H9 (cell line): ENCODE measurements at regions not wholly inside any gene's neighbourhood (a gene's known extent, or its start where the extent isn't known, plus 50 kb on each side); places are given as distances from the start of the nearest gene placed in this dataset.

Experiments
- DNase-seq: peaks from one replicate; pipeline ENCODE4 v3.0.0-alpha.2; 2017
- H2AFZ ChIP-seq: one replicate; pipeline ENCODE4 v1.6.1; 2013; ENCODE audit warnings: mild to moderate bottlenecking, low read length, control low read depth, moderate library complexity
- H2AK5ac ChIP-seq: 2 replicates; pipeline ENCODE4 v1.6.1; 2013; ENCODE audit warnings: low read length, control low read depth, mixed read lengths; ENCODE audit not compliant: insufficient read length
- H2BK120ac ChIP-seq: one replicate; pipeline ENCODE4 v1.6.1; 2013; ENCODE audit warnings: low read depth, mild to moderate bottlenecking, low read length, control low read depth, inconsistent platforms; ENCODE audit not compliant: poor library complexity, severe bottlenecking
- H2BK12ac ChIP-seq: 2 replicates; pipeline ENCODE4 v1.6.1; 2013; ENCODE audit warnings: low read length, control low read depth, mixed read lengths, low read depth; ENCODE audit not compliant: insufficient read length
- H2BK15ac ChIP-seq: 2 replicates; pipeline ENCODE4 v1.6.1; 2013; ENCODE audit warnings: low read depth, low read length, control low read depth
- H2BK20ac ChIP-seq: one replicate; pipeline ENCODE4 v1.6.1; 2013; ENCODE audit warnings: low read depth, mild to moderate bottlenecking, low read length, control low read depth, inconsistent platforms; ENCODE audit not compliant: poor library complexity, severe bottlenecking
- H2BK5ac ChIP-seq: 2 replicates; pipeline ENCODE4 v1.6.1; 2013; ENCODE audit warnings: low read length, control low read depth, mixed read lengths; ENCODE audit not compliant: insufficient read length
- H3K14ac ChIP-seq: 2 replicates; pipeline ENCODE4 v1.6.1; 2013; ENCODE audit warnings: low read length, control low read depth; ENCODE audit not compliant: insufficient read depth
- H3K18ac ChIP-seq: 2 replicates; pipeline ENCODE4 v1.6.1; 2013; ENCODE audit warnings: low read depth, mild to moderate bottlenecking, mixed read lengths, low read length, control low read depth; ENCODE audit not compliant: insufficient read length
- H3K23ac ChIP-seq: 2 replicates; pipeline ENCODE4 v1.6.1; 2013; ENCODE audit warnings: low read length, control low read depth, mixed read lengths, low read depth; ENCODE audit not compliant: insufficient read length
- H3K23me2 ChIP-seq: 2 replicates; pipeline ENCODE4 v1.6.1; 2013; ENCODE audit warnings: low read depth, mild to moderate bottlenecking, mixed read lengths, low read length, control low read depth; ENCODE audit not compliant: insufficient read length, poor library complexity, severe bottlenecking
- H3K27ac ChIP-seq: 2 replicates; pipeline ENCODE4 v1.5.1; 2013; ENCODE audit warnings: low read length, control low read depth, mixed read lengths, low read depth; ENCODE audit not compliant: insufficient read length
- H3K27me3 ChIP-seq: 2 replicates; pipeline ENCODE4 v1.6.1; 2013; ENCODE audit warnings: low read length, control low read depth, inconsistent platforms; ENCODE audit not compliant: insufficient read depth
- H3K4ac ChIP-seq: 2 replicates; pipeline ENCODE4 v1.6.1; 2013; ENCODE audit warnings: low read depth, mild to moderate bottlenecking, control low read depth, inconsistent platforms, low read length, moderate library complexity
- H3K4me1 ChIP-seq: 2 replicates; pipeline ENCODE4 v1.6.1; 2013; ENCODE audit warnings: low read length, control low read depth, inconsistent platforms; ENCODE audit not compliant: insufficient read depth
- H3K4me2 ChIP-seq: 2 replicates; pipeline ENCODE4 v1.6.1; 2013; ENCODE audit warnings: low read length, control low read depth, mixed read lengths; ENCODE audit not compliant: insufficient read length, insufficient read depth
- H3K56ac ChIP-seq: 2 replicates; pipeline ENCODE4 v1.6.1; 2013; ENCODE audit warnings: low read depth, mild to moderate bottlenecking, mixed read lengths, low read length, control low read depth; ENCODE audit not compliant: insufficient read length
- H3K79me1 ChIP-seq: 2 replicates; pipeline ENCODE4 v1.6.1; 2013; ENCODE audit warnings: low read depth, mild to moderate bottlenecking, moderate library complexity, low read length, control low read depth, inconsistent platforms; ENCODE audit not compliant: insufficient read depth, poor library complexity, severe bottlenecking
- H3K79me2 ChIP-seq: 2 replicates; pipeline ENCODE4 v1.6.1; 2013; ENCODE audit warnings: low read length, control low read depth, inconsistent platforms; ENCODE audit not compliant: insufficient read depth
- H3K9ac ChIP-seq: 2 replicates; pipeline ENCODE4 v1.6.1; 2013; ENCODE audit warnings: low read length, control low read depth, mixed read lengths; ENCODE audit not compliant: insufficient read length; ENCODE audit errors: extremely low read depth
- H3K9me3 ChIP-seq: one replicate; pipeline ENCODE4 v1.6.1; 2013; ENCODE audit warnings: low read depth, low read length, inconsistent platforms; ENCODE audit not compliant: control insufficient read depth
- H3T11ph ChIP-seq: one replicate; pipeline ENCODE4 v1.6.1; 2013; ENCODE audit warnings: mild to moderate bottlenecking, low read length, control low read depth, inconsistent platforms
- H4K20me1 ChIP-seq: one replicate; pipeline ENCODE4 v1.6.1; 2013; ENCODE audit not compliant: control insufficient read depth, insufficient read length, insufficient read depth
- H4K5ac ChIP-seq: 2 replicates; pipeline ENCODE4 v1.6.1; 2013; ENCODE audit warnings: low read depth, mild to moderate bottlenecking, mixed read lengths, low read length, control low read depth; ENCODE audit not compliant: insufficient read length
- H4K8ac ChIP-seq: replicated peaks from 2 replicates; pipeline ENCODE4 v1.6.1; 2013; ENCODE audit warnings: low read length, control low read depth, mixed read lengths, low read depth; ENCODE audit not compliant: insufficient read length
- H4K91ac ChIP-seq: 2 replicates; pipeline ENCODE4 v1.6.1; 2013; ENCODE audit warnings: low read depth, mild to moderate bottlenecking, moderate library complexity, mixed read lengths, low read length, control low read depth; ENCODE audit not compliant: insufficient read length
- H3K27ac Mint-ChIP-seq, 3 experiments: 2 replicates in 2 of 3; 3 replicates in 1 of 3; pipeline ENCODE4 v1.8.0; 2020 to 2021; ENCODE audit warnings: mixed read lengths in 3 of 3, mild to moderate bottlenecking in 1 of 3, moderate library complexity in 1 of 3
- H3K27me3 Mint-ChIP-seq: 2 replicates; pipeline ENCODE4 v1.8.0; 2021; ENCODE audit warnings: low read depth, mild to moderate bottlenecking, moderate library complexity, mixed read lengths
- H3K36me3 Mint-ChIP-seq, 3 experiments: 2 replicates in 2 of 3; 3 replicates in 1 of 3; pipeline ENCODE4 v1.8.0; 2020 to 2021; ENCODE audit warnings: low read depth in 3 of 3, mixed read lengths in 3 of 3; ENCODE audit not compliant: insufficient read depth in 1 of 3
- H3K4me1 Mint-ChIP-seq, 2 experiments: 2 replicates each; pipeline ENCODE4 v1.8.0; 2020; ENCODE audit warnings: mixed read lengths in 2 of 2
- H3K4me3 Mint-ChIP-seq, 2 experiments: 2 replicates in 1 of 2; 3 replicates in 1 of 2; pipeline ENCODE4 v1.8.0; 2020 to 2021; ENCODE audit warnings: mild to moderate bottlenecking in 2 of 2, mixed read lengths in 2 of 2, moderate library complexity in 1 of 2
- H3K9me3 Mint-ChIP-seq, 2 experiments: 2 replicates in 1 of 2; 3 replicates in 1 of 2; pipeline ENCODE4 v1.8.0; 2020; ENCODE audit warnings: mild to moderate bottlenecking in 2 of 2, mixed read lengths in 2 of 2, moderate library complexity in 1 of 2
- CTCF ChIP-seq: fragments of 200-600 bp; sonication (generic); conservative IDR thresholded peaks from 3 replicates; pipeline ENCODE4 v1.8.0; 2021; ENCODE audit warnings: antibody characterized with exemption, mild to moderate bottlenecking
- WGBS: extraction: QIAGEN DNeasy Blood & Tissue Kit; methylation state at CpG from one replicate; pipeline ENCODE4 v1.1.7; 2013; ENCODE audit warnings: missing lambda C conversion rate, low lambda C conversion rate, mixed read lengths; ENCODE audit not compliant: insufficient read length; ENCODE audit errors: extremely low coverage; 5-methylcytosine and 5-hydroxymethylcytosine counted together

- H2AFZ ChIP-seq, result no peak overlapping the region
- no peak overlapping the region for H2AK5ac ChIP-seq
- H3K4me1 ChIP-seq, result no peaks in the 10 kb centered on the region
- H3K23me2 ChIP-seq, result no peaks in the 10 kb centered on the region
- H3K36me3 Mint-ChIP-seq, result no peaks in the 10 kb centered on the region
- H3K4me3 Mint-ChIP-seq, result no peak overlapping the region
- no peak overlapping the region for H2BK120ac ChIP-seq
- H3K27me3 Mint-ChIP-seq, result no peaks in the 10 kb centered on the region
- no peak for TF ChIP-seq CTCF
- H3K79me2 ChIP-seq, result no peaks in the 10 kb centered on the region
- peaks cover 0 to 3% of the 10 kb centered on the region in 2 experiments; a peak in 1 of 5 replicates for H3K9me3 Mint-ChIP-seq
- no CpG with 5 or more reads among the region's 1 CpG for WGBS
- no peak overlapping the region for H3K14ac ChIP-seq
- no peaks in the 10 kb centered on the region for H3K79me1 ChIP-seq
- H3K9ac ChIP-seq, result no peak overlapping the region
- H3K23ac ChIP-seq, result no peak overlapping the region
- H4K5ac ChIP-seq, result no peak overlapping the region
- no peak overlapping the region for H3K27ac ChIP-seq
- no peak for DNase-seq
- H3K9me3 ChIP-seq, result no peaks in the 10 kb centered on the region
- H3K27me3 ChIP-seq, result no peaks in the 10 kb centered on the region
- H2BK20ac ChIP-seq, result no peak overlapping the region
- no peak overlapping the region for H3K4ac ChIP-seq
- no peak overlapping the region for H3K18ac ChIP-seq
- no peak overlapping the region for H3T11ph ChIP-seq
- no peak overlapping the region for H3K4me2 ChIP-seq
- H4K91ac ChIP-seq, result no peak overlapping the region
- H3K27ac Mint-ChIP-seq, result no peak overlapping the region
- H3K56ac ChIP-seq, result no peak overlapping the region
- no peak overlapping the region for H2BK5ac ChIP-seq
- no peak overlapping the region for H4K8ac ChIP-seq
- no peak overlapping the region for H2BK15ac ChIP-seq
- H3K4me1 Mint-ChIP-seq, result no peaks in the 10 kb centered on the region
- H2BK12ac ChIP-seq, result no peak overlapping the region
- H4K20me1 ChIP-seq, result no peaks in the 10 kb centered on the region
Observed at GRCh38 chr1:80922906-80923305, 877.8 kb upstream of the ADGRL2 start.
